ENCODE measurements at regions not wholly inside any gene's neighbourhood (a gene's known extent, or its start where the extent isn't known, plus 50 kb on each side); places are given as distances from the start of the nearest gene placed in this dataset.
"Not testable (repeated sequence)": the region's sequence is repeated elsewhere in the genome, so short reads cannot be mapped to it uniquely, and the experiment has no call there.

GRCh38 chr10:9103301-9103700 is 1048.8 kb downstream of the GATA3 start:
- Mint-ChIP-seq H3K27me3 (ENCODE audit: unreplicated experiment) (no peaks in the 10 kb centered on the region), H3K9me3 (ENCODE audit: unreplicated experiment) (no peaks in the 10 kb centered on the region), H3K4me3 (ENCODE audit: unreplicated experiment) (no peak overlapping the region), H3K4me1 (ENCODE audit: low read depth, unreplicated experiment) (peaks cover 6% of the 10 kb centered on the region), H3K36me3 (ENCODE audit: unreplicated experiment) (no peaks in the 10 kb centered on the region), H3K27ac (ENCODE audit: unreplicated experiment) (no peak overlapping the region)
- no peak for DNase-seq
- TF ChIP-seq CTCF (IDR thresholded peaks at IDR 0.05; ENCODE audit: partially characterized antibody, unreplicated experiment), result no peak

GRCh38 chr10:9111976-9112375 is 1057.5 kb downstream of the GATA3 start:
- peaks cover 2% of the 10 kb centered on the region for H3K27me3 Mint-ChIP-seq (ENCODE audit: unreplicated experiment)
- H3K9me3 Mint-ChIP-seq (ENCODE audit: unreplicated experiment), result no peaks in the 10 kb centered on the region
- no peak overlapping the region for H3K4me3 Mint-ChIP-seq (ENCODE audit: unreplicated experiment)
- no peaks in the 10 kb centered on the region for H3K36me3 Mint-ChIP-seq (ENCODE audit: unreplicated experiment)
- DNase-seq, result no peak
- peaks cover 4% of the 10 kb centered on the region for H3K4me1 Mint-ChIP-seq (ENCODE audit: low read depth, unreplicated experiment)
- TF ChIP-seq CTCF (IDR thresholded peaks at IDR 0.05; ENCODE audit: partially characterized antibody, unreplicated experiment), result no peak
- H3K27ac Mint-ChIP-seq (ENCODE audit: unreplicated experiment), result no peak overlapping the region

- Mint-ChIP-seq H3K27me3 (ENCODE audit: unreplicated experiment) (no peaks in the 10 kb centered on the region), H3K27ac (ENCODE audit: unreplicated experiment) (no peak overlapping the region), H3K4me1 (ENCODE audit: low read depth, unreplicated experiment) (no peaks in the 10 kb centered on the region), H3K4me3 (ENCODE audit: unreplicated experiment) (no peak overlapping the region), H3K9me3 (ENCODE audit: unreplicated experiment) (no peaks in the 10 kb centered on the region), H3K36me3 (ENCODE audit: unreplicated experiment) (no peaks in the 10 kb centered on the region)
- no peak for DNase-seq
- TF ChIP-seq CTCF (IDR thresholded peaks at IDR 0.05; ENCODE audit: partially characterized antibody, unreplicated experiment), result no peak
Observed at GRCh38 chr10:9126728-9127127, 1072.2 kb downstream of the GATA3 start.

- DNase-seq, result no peak
- H3K9me3 Mint-ChIP-seq (ENCODE audit: unreplicated experiment), result no peaks in the 10 kb centered on the region
- H3K4me1 Mint-ChIP-seq (ENCODE audit: low read depth, unreplicated experiment), result no peaks in the 10 kb centered on the region
- no peak overlapping the region for H3K4me3 Mint-ChIP-seq (ENCODE audit: unreplicated experiment)
- H3K36me3 Mint-ChIP-seq (ENCODE audit: unreplicated experiment), result no peaks in the 10 kb centered on the region
- TF ChIP-seq CTCF (IDR thresholded peaks at IDR 0.05; ENCODE audit: partially characterized antibody, unreplicated experiment), result no peak
- no peak overlapping the region for H3K27ac Mint-ChIP-seq (ENCODE audit: unreplicated experiment)
- no peaks in the 10 kb centered on the region for H3K27me3 Mint-ChIP-seq (ENCODE audit: unreplicated experiment)
Observed at GRCh38 chr10:9137368-9137767, 1082.9 kb downstream of the GATA3 start.

GRCh38 chr10:9138829-9139228 is 1084.3 kb downstream of the GATA3 start:
- not testable (repeated sequence) for H3K9me3 Mint-ChIP-seq (ENCODE audit: unreplicated experiment); H3K4me3 Mint-ChIP-seq (ENCODE audit: unreplicated experiment); H3K27me3 Mint-ChIP-seq (ENCODE audit: unreplicated experiment); H3K27ac Mint-ChIP-seq (ENCODE audit: unreplicated experiment); H3K4me1 Mint-ChIP-seq (ENCODE audit: low read depth, unreplicated experiment); DNase-seq; H3K36me3 Mint-ChIP-seq (ENCODE audit: unreplicated experiment)

GRCh38 chr10:9140373-9140772 is 1085.9 kb downstream of the GATA3 start:
- Mint-ChIP-seq H3K36me3 (ENCODE audit: unreplicated experiment) (no peaks in the 10 kb centered on the region), H3K27me3 (ENCODE audit: unreplicated experiment) (no peaks in the 10 kb centered on the region), H3K4me1 (ENCODE audit: low read depth, unreplicated experiment) (no peaks in the 10 kb centered on the region), H3K4me3 (ENCODE audit: unreplicated experiment) (no peak overlapping the region), H3K9me3 (ENCODE audit: unreplicated experiment) (no peaks in the 10 kb centered on the region), H3K27ac (ENCODE audit: unreplicated experiment) (no peak overlapping the region)
- no peak for DNase-seq
- TF ChIP-seq CTCF (IDR thresholded peaks at IDR 0.05; ENCODE audit: partially characterized antibody, unreplicated experiment), result no peak
